K562 (cell line): ENCODE measurements at regions not wholly inside any gene's neighbourhood (a gene's known extent, or its start where the extent isn't known, plus 50 kb on each side); places are given as distances from the start of the nearest gene placed in this dataset.

ENCODE experiments used
- ZBTB43 ChIP-seq: sonication (generic); formaldehyde crosslinking; IDR thresholded peaks from 2 replicates; pipeline ENCODE4 v1.8.0; 2023; ENCODE audit warnings: mild to moderate bottlenecking, missing genetic modification reagents
- ZNF140 ChIP-seq: fragments of 250-450 bp; sonication (Bioruptor Pico); IDR thresholded peaks from 2 replicates; pipeline ENCODE4 v1.8.0; 2021; ENCODE audit warnings: moderate library complexity, mild to moderate bottlenecking, inconsistent platforms
- TF ChIP-seq, protein P1 (sequence below): sonication (generic); formaldehyde crosslinking; IDR thresholded peaks from 2 replicates; pipeline ENCODE4 v1.5.0; 2020; ENCODE audit warnings: missing genetic modification reagents

DNA sequence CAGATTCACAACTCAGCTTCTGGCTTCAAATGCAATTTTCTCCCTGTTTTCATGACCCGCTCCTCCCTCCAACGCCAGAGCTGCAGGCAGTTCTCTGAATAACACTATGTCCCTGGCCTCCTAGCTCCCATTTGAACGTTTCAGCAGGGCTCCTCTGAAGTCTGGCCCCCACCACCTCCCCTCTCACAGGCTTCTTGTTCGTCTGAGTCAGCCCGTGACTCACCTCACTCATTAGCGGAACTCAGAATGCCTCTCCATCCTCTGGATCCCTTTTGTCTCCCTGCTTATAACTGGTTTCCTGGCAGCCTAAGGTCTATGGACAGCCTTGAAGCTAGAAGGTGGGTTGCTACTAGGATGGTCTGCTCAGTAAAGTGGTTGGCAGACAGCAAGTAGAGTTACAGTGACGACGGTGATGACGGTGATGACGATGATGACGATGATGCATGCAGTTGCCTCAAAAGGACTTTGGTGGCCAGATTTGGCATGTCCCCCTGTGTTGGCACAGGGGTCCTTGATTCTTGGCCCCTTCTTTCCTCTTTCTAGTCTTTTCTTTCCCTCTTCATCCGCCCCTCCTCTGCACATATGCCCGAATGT, 83.3 kb upstream of the MKLN1 start:
- TF ChIP-seq, protein P1, sequence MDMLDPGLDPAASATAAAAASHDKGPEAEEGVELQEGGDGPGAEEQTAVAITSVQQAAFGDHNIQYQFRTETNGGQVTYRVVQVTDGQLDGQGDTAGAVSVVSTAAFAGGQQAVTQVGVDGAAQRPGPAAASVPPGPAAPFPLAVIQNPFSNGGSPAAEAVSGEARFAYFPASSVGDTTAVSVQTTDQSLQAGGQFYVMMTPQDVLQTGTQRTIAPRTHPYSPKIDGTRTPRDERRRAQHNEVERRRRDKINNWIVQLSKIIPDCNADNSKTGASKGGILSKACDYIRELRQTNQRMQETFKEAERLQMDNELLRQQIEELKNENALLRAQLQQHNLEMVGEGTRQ (CRISPR knock-in tag) = no peak
- no peak for TF ChIP-seq ZNF140 (CRISPR knock-in tag)
- no peak for TF ChIP-seq ZBTB43 (CRISPR knock-in tag)
